Uterus (tissue), 3 donors: ENCODE measurements at regions not wholly inside any gene's neighbourhood (a gene's known extent, or its start where the extent isn't known, plus 50 kb on each side); places are given as distances from the start of the nearest gene placed in this dataset.

Source experiments
- DNase-seq, 2 donors: peaks; one replicate each; pipeline ENCODE4 v3.0.0-alpha.2; 2019 to 2020
- H3K27ac ChIP-seq, 2 donors: fragments of 200-600 bp; sonication (generic); 1 replicate in 1 of 2; 2 replicates in 1 of 2; pipeline ENCODE4 v1.5.1; 2016 to 2018
- H3K27me3 ChIP-seq, 2 donors: fragments of 200-600 bp; sonication (generic); one replicate each; pipeline ENCODE4 v1.5.1; 2018 to 2019; ENCODE audit warnings: control low read depth in 1 of 2
- H3K36me3 ChIP-seq, 2 donors: fragments of 200-600 bp; sonication (generic); one replicate each; pipeline ENCODE4 v1.5.1; 2019; ENCODE audit warnings: control low read depth in 1 of 2
- H3K4me1 ChIP-seq, 2 donors: fragments of 200-600 bp; sonication (generic); one replicate each; pipeline ENCODE4 v1.5.1; 2018 to 2019; ENCODE audit warnings: control low read depth in 1 of 2
- H3K4me3 ChIP-seq, 2 donors: fragments of 200-600 bp; sonication (generic); 1 replicate in 1 of 2; 2 replicates in 1 of 2; pipeline ENCODE4 v1.5.1; 2018 to 2019; ENCODE audit warnings: mild to moderate bottlenecking in 1 of 2
- H3K9me3 ChIP-seq, 2 donors: fragments of 200-600 bp; sonication (generic); one replicate each; pipeline ENCODE4 v1.5.1; 2019; ENCODE audit warnings: control low read depth in 1 of 2
- CTCF ChIP-seq, 4 experiments: fragments of 200-600 bp in 2 of 4; fragments of 450-650 bp in 2 of 4; sonication (generic) in 2 of 4; IDR thresholded peaks; one replicate each; pipeline ENCODE4 v1.5.1; 2016 to 2019; ENCODE audit warnings: antibody characterized with exemption in 4 of 4, mild to moderate bottlenecking in 2 of 4, moderate library complexity in 1 of 4
- POLR2A ChIP-seq, 2 donors: fragments of 450-650 bp; IDR thresholded peaks; one replicate each; pipeline ENCODE4 v1.6.1; 2016; ENCODE audit warnings: antibody characterized with exemption in 2 of 2, mild to moderate bottlenecking in 1 of 2, moderate library complexity in 1 of 2
- intact Hi-C: fragments of 100-400 bp; cut with DNase I; formaldehyde crosslinking; loops from one replicate; pipeline ENCODE4 v1.15.1; 2023; ENCODE audit warnings: low total_unique reads
- donor health status: DM: yes; HTN: yes; CAD: no.

GRCh38 chr13:64765636-64766035 is 2464.5 kb downstream of the PCDH9 start:
- Histone ChIP-seq H3K4me1 (no peaks in the 10 kb centered on the region), H3K36me3 (no peaks in the 10 kb centered on the region), H3K4me3 (no peak overlapping the region), H3K27me3 (no peaks in the 10 kb centered on the region), H3K9me3 (no peaks in the 10 kb centered on the region), H3K27ac (no peak overlapping the region)
- DNase-seq, result no peak
- TF ChIP-seq CTCF (IDR thresholded peaks at IDR 0.05), result no peak
- TF ChIP-seq POLR2A (IDR thresholded peaks at IDR 0.05), result no peak
- intact Hi-C loops, result no loop called here

DNA sequence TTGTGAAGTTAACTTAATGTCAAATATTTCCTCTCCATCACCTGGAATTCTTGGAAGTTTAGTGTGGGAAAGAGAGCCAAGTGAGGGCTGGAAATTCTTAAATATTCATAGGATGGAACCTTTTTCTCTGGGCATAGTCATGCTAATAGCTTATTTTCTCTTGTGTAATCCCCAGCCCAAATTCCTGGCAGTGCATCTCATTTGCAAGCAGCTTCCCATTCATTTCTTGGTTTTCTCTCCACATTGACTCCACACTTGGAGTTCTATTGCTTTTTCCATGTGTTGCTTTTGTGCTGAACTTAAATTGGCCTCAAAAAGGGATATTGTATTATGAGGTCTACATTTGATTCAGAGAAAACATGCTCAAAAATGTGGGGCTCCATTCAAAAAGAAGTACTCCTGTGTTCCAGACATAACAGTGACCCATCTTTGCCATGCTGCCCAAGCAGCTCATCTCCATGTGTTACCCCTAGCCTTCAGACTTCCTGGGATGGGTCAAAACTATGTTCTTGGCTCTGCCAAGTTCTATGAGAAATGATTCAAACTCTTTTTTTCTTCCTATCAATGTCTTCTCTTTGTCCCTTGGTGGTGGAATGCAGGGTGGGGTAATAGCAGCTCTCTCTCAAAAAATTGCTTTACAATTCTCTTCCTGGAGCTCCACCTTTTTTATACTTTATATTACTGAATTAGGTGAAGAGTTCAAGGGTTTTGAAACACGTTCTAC is 2471.5 kb downstream of the PCDH9 start:
- no peaks in the 10 kb centered on the region for H3K36me3 ChIP-seq
- intact Hi-C loops, result no loop called here
- no peak for DNase-seq
- no peak overlapping the region for H3K27ac ChIP-seq
- H3K4me1 ChIP-seq, result no peaks in the 10 kb centered on the region
- H3K27me3 ChIP-seq, result no peaks in the 10 kb centered on the region
- H3K4me3 ChIP-seq, result no peak overlapping the region
- no peak for TF ChIP-seq CTCF (IDR thresholded peaks at IDR 0.05)
- TF ChIP-seq POLR2A (IDR thresholded peaks at IDR 0.05), result no peak
- H3K9me3 ChIP-seq, result no peaks in the 10 kb centered on the region

GRCh38 chr13:64756621-64757020 is 2473.5 kb downstream of the PCDH9 start:
- TF ChIP-seq POLR2A (IDR thresholded peaks at IDR 0.05) (no peak), CTCF (IDR thresholded peaks at IDR 0.05) (no peak)
- intact Hi-C loops, result no loop called here

GRCh38 chr13:64755961-64756360 is 2474.2 kb downstream of the PCDH9 start:
- no peak for TF ChIP-seq POLR2A (IDR thresholded peaks at IDR 0.05)
- TF ChIP-seq CTCF (IDR thresholded peaks at IDR 0.05), result no peak
- no peak for DNase-seq
- intact Hi-C loops, result no loop called here
- Histone ChIP-seq H3K9me3 (no peaks in the 10 kb centered on the region), H3K27ac (no peak overlapping the region), H3K36me3 (no peaks in the 10 kb centered on the region), H3K4me3 (no peak overlapping the region), H3K4me1 (no peaks in the 10 kb centered on the region), H3K27me3 (no peaks in the 10 kb centered on the region)

More at GRCh38 chr13:64756621-64757020, 2473.5 kb downstream of the PCDH9 start:
- Histone ChIP-seq H3K36me3 (no peaks in the 10 kb centered on the region), H3K9me3 (no peaks in the 10 kb centered on the region), H3K27ac (no peak overlapping the region), H3K4me1 (no peaks in the 10 kb centered on the region), H3K4me3 (no peak overlapping the region), H3K27me3 (no peaks in the 10 kb centered on the region)
- no peak for DNase-seq

DNA sequence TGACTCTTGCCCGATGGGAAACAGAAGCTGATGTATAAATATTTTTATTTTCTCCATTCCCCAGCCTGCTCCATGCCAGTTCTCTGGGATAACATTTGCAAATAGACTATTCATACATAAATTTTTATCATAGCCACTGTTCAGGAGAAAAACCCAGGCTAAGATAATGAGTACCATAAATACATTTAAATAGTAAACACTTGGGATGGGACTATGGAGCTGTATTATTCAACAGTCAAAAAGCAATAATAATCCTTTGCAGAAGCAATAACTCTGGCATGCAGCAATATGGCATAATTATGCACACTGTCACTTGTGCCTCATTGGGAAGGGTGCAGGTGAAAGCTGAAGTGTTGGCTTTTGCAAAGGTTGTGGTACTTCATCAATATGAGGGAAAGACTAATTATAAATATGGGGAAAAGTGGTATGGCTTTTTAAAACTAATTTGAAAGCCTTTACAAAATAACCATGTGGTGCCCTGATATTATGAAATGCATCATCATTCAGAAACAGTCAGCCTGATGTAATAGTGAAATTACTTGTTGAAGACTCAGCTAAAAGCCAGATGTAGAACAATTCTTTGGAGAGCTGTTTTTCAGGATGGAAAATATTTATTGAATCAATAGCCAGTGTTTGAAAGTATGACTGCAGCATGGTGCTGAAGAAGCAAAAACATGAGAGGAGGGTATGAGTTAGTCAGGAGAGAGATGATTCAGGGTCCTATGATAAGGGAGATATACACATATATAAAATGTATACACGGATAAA is 2476.7 kb downstream of the PCDH9 start:
- Histone ChIP-seq H3K4me1 (no peaks in the 10 kb centered on the region), H3K9me3 (no peaks in the 10 kb centered on the region), H3K36me3 (no peaks in the 10 kb centered on the region), H3K27me3 (no peaks in the 10 kb centered on the region), H3K27ac (no peak overlapping the region), H3K4me3 (no peak overlapping the region)
- intact Hi-C loops, result no loop called here
- TF ChIP-seq POLR2A (IDR thresholded peaks at IDR 0.05), result no peak
- no peak for TF ChIP-seq CTCF (IDR thresholded peaks at IDR 0.05)
- DNase-seq, result no peak
